ENCODE measurements at regions not wholly inside any gene's neighbourhood (a gene's known extent, or its start where the extent isn't known, plus 50 kb on each side); places are given as distances from the start of the nearest gene placed in this dataset.

- no peak for TF ChIP-seq CTCF (IDR thresholded peaks at IDR 0.05)
- no peak for TF ChIP-seq POLR2A (IDR thresholded peaks at IDR 0.05)
These were observed 164.7 kb upstream of the IGF1R start for GRCh38 chr15:98483575-98484130.

Data from gastroesophageal sphincter (tissue), 3 donors.